Vagina (tissue), 2 donors: ENCODE measurements at regions not wholly inside any gene's neighbourhood (a gene's known extent, or its start where the extent isn't known, plus 50 kb on each side); places are given as distances from the start of the nearest gene placed in this dataset.
"Not testable (repeated sequence)": the region's sequence is repeated elsewhere in the genome, so short reads cannot be mapped to it uniquely, and the experiment has no call there.

Source experiments
- DNase-seq, 2 donors: peaks; one replicate each; pipeline ENCODE4 v3.0.0-alpha.2; 2017; ENCODE audit errors: extremely low spot score in 2 of 2
- H3K27ac ChIP-seq: fragments of 200-600 bp; sonication (generic); one replicate; pipeline ENCODE4 v1.5.1; 2019
- H3K27me3 ChIP-seq: fragments of 200-600 bp; sonication (generic); one replicate; pipeline ENCODE4 v1.5.1; 2019
- H3K36me3 ChIP-seq, 2 donors: fragments of 200-600 bp; sonication (generic); one replicate each; pipeline ENCODE4 v1.5.1; 2017 to 2019
- H3K4me1 ChIP-seq: fragments of 200-600 bp; sonication (generic); one replicate; pipeline ENCODE4 v1.5.1; 2019
- H3K4me3 ChIP-seq, 2 donors: fragments of 200-600 bp; sonication (generic); 1 replicate in 1 of 2; 2 replicates in 1 of 2; pipeline ENCODE4 v1.5.1; 2016 to 2019
- H3K9me3 ChIP-seq: fragments of 200-600 bp; sonication (generic); one replicate; pipeline ENCODE4 v1.5.1; 2019
- CTCF ChIP-seq, 3 experiments: fragments of 450-650 bp in 2 of 3; fragments of 200-600 bp in 1 of 3; sonication (generic) in 1 of 3; IDR thresholded peaks; one replicate each; pipeline ENCODE4 v1.5.1; 2017 to 2019; ENCODE audit warnings: antibody characterized with exemption in 3 of 3, mild to moderate bottlenecking in 2 of 3, moderate library complexity in 2 of 3
- POLR2A ChIP-seq, 2 donors: fragments of 450-650 bp; IDR thresholded peaks; one replicate each; pipeline ENCODE4 v1.6.1; 2017; ENCODE audit warnings: antibody characterized with exemption in 2 of 2, mild to moderate bottlenecking in 2 of 2, moderate library complexity in 2 of 2
- POLR2AphosphoS5 ChIP-seq, 2 donors: sonication (generic); formaldehyde crosslinking; IDR thresholded peaks; one replicate each; pipeline ENCODE4 v1.9.0; 2017; ENCODE audit warnings: antibody characterized with exemption in 2 of 2, mild to moderate bottlenecking in 2 of 2, low read depth in 1 of 2; ENCODE audit not compliant: insufficient read depth in 1 of 2
- intact Hi-C: fragments of 100-400 bp; cut with DNase I; formaldehyde crosslinking; loops from one replicate; pipeline ENCODE4 v1.15.1; 2023

- no peak overlapping the region for H3K27ac ChIP-seq
- H3K9me3 ChIP-seq, result no peaks in the 10 kb centered on the region
- no peak for DNase-seq
- no peaks in the 10 kb centered on the region for H3K4me1 ChIP-seq
- no peaks in the 10 kb centered on the region for H3K27me3 ChIP-seq
- H3K36me3 ChIP-seq, result no peaks in the 10 kb centered on the region
- intact Hi-C loops, result no loop called here
- no peak overlapping the region for H3K4me3 ChIP-seq
- TF ChIP-seq CTCF (IDR thresholded peaks at IDR 0.05) (no peak), POLR2A (IDR thresholded peaks at IDR 0.05) (no peak), POLR2AphosphoS5 (IDR thresholded peaks at IDR 0.05; ENCODE audit: insufficient read depth in 1 of 2, low read depth in 1 of 2) (no peak)
These were observed 477.1 kb upstream of the SPRY2 start for GRCh38 chr13:80817979-80818378.

GRCh38 chr13:80814541-80814940, 473.6 kb upstream of the SPRY2 start:
- Histone ChIP-seq H3K4me3 (no peak overlapping the region), H3K27ac (no peak overlapping the region), H3K9me3 (no peaks in the 10 kb centered on the region), H3K36me3 (no peaks in the 10 kb centered on the region), H3K4me1 (no peaks in the 10 kb centered on the region), H3K27me3 (no peaks in the 10 kb centered on the region)
- DNase-seq, result no peak
- intact Hi-C loops, result no loop called here
- TF ChIP-seq CTCF (IDR thresholded peaks at IDR 0.05), result no peak
- TF ChIP-seq POLR2A (IDR thresholded peaks at IDR 0.05), result no peak
- no peak for TF ChIP-seq POLR2AphosphoS5 (IDR thresholded peaks at IDR 0.05; ENCODE audit: insufficient read depth in 1 of 2, low read depth in 1 of 2)

- H3K27me3 ChIP-seq, H3K4me1 ChIP-seq, intact Hi-C loops, H3K4me3 ChIP-seq, H3K27ac ChIP-seq, H3K36me3 ChIP-seq, DNase-seq, H3K9me3 ChIP-seq: not testable (repeated sequence)
These were observed 469.4 kb upstream of the SPRY2 start for GRCh38 chr13:80810294-80810693.

- Histone ChIP-seq H3K4me3 (no peak overlapping the region), H3K27ac (no peak overlapping the region), H3K27me3 (no peaks in the 10 kb centered on the region), H3K4me1 (no peaks in the 10 kb centered on the region), H3K9me3 (no peaks in the 10 kb centered on the region), H3K36me3 (no peaks in the 10 kb centered on the region)
- intact Hi-C loops, result no loop called here
- DNase-seq, result no peak
- TF ChIP-seq CTCF (IDR thresholded peaks at IDR 0.05), result no peak
- TF ChIP-seq POLR2AphosphoS5 (IDR thresholded peaks at IDR 0.05; ENCODE audit: insufficient read depth in 1 of 2, low read depth in 1 of 2), result no peak
- no peak for TF ChIP-seq POLR2A (IDR thresholded peaks at IDR 0.05)
These were observed 462.0 kb upstream of the SPRY2 start for GRCh38 chr13:80802946-80803345.

GRCh38 chr13:80798576-80799133, 457.7 kb upstream of the SPRY2 start:
- no peaks in the 10 kb centered on the region for H3K27me3 ChIP-seq
- no peak overlapping the region for H3K4me3 ChIP-seq
- no peak for DNase-seq
- H3K27ac ChIP-seq, result no peak overlapping the region
- no peak for TF ChIP-seq CTCF (IDR thresholded peaks at IDR 0.05)
- no peak for TF ChIP-seq POLR2AphosphoS5 (IDR thresholded peaks at IDR 0.05; ENCODE audit: insufficient read depth in 1 of 2, low read depth in 1 of 2)
- no peak for TF ChIP-seq POLR2A (IDR thresholded peaks at IDR 0.05)
- no peaks in the 10 kb centered on the region for H3K36me3 ChIP-seq
- intact Hi-C loops, result no loop called here
- no peaks in the 10 kb centered on the region for H3K9me3 ChIP-seq
- H3K4me1 ChIP-seq, result no peaks in the 10 kb centered on the region
